Ramos (cell line): ENCODE measurements at regions not wholly inside any gene's neighbourhood (a gene's known extent, or its start where the extent isn't known, plus 50 kb on each side); places are given as distances from the start of the nearest gene placed in this dataset.
"Not testable (repeated sequence)": the region's sequence is repeated elsewhere in the genome, so short reads cannot be mapped to it uniquely, and the experiment has no call there.

Experiments
- in situ Hi-C: fragments of 300-500 bp; cut with MboI; formaldehyde crosslinking; loops from one replicate; pipeline ENCODE4 v1.14.3; 2022; ENCODE audit warnings: low sequenced_read_pairs; ENCODE audit not compliant: unreplicated experiment

DNA sequence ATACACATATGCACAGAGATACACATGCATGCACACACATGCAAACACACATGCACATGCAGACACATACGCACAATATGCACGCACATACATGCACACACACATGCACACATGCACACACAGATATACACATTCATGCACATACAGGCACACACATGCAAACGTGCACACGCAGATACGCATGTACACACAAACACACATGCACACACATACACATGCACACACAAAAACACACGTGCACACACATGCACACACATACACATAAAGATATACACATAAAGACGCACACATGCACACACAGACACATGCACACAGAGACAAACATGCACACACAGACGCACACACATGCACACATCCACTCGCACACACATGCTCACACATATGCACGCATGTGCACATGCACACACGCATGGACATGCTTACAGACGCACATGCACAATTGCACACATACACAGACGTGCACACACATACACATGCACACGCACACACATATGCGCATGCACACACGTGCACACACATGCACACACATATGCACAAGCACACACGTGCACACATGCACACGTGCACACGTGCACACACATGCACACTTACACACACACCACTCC is 145.2 kb downstream of the ADRA2C start:
- in situ Hi-C loops: no loop called here

DNA sequence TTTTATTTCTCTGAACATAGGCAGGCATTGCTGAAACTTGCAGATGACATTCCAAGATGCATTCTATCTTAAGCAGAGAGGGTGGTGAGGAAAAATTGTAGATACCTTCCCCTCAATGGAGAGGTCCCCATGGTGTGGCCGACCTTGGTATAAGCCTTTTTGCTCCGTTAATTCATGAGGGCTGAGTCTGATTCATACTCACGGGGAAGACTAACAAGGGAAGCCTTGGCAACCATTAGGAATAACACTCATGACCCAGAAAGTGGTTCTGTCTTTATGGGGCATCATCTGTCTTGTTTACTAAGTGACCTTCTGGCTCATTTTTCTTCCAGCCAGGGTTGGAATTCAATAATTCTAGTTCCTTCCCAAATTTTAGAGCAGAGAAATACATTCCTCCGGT is 148.3 kb downstream of the ADRA2C start:
- in situ Hi-C loops: not testable (repeated sequence)

DNA sequence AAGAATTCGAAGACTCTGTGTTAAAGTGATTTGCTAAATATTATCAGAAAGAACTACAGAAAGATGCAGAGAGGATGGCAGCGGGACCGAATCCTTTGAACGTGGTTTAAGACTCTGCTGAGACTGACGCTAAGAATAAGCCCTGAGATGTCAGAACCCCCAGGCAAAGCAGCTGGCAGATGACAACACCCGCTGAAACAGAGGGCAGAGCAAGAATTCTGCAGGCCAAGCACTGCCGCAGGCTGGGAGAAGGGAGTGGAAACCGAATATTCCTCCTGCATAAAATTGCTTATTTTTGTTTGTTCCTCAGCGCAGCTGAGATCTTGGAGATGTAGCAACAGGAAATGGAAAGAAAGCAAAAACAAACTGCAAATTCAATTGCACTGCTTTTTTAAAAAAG is 153.3 kb downstream of the ADRA2C start:
- in situ Hi-C loops: not testable (repeated sequence)

DNA sequence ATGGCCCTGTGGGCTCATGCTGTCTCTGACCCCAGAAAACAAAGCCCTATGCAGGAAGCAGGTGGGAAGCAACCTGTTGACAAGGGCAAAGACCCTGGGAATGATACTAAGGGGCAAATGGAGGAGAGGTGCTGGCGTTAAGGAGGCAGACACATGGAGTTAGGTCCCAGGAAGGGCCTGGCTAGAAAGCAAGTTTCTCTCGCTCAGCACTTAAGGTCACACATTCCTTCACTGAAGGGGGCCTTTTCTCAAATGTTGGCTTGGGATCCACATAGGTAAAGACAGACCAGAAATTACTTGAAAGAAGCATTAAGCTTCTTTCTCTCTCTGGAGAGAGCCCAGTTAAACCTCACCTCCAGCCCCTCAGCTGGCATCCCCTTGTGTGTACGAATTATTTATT is 155.7 kb downstream of the ADRA2C start:
- in situ Hi-C loops: not testable (repeated sequence)

DNA sequence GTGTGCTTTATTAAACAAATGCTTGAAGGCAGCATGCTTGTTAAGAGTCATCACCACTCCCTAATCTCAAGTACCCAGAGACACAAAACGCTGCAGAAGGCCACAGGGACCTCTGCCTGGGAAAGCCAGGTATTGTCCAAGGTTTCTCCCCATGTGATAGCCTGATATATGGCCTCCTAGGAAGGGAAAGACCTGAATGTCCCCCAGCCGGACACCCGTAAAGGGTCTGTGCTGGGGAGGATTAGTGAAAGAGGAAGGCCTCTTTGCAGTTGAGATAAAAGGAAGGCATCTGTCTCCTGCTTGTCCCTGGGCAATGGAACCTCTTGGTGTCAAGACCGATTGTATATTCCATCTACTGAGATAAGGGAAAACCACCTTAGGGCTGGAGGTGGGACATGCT is 159.7 kb downstream of the ADRA2C start:
- in situ Hi-C loops: not testable (repeated sequence)

DNA sequence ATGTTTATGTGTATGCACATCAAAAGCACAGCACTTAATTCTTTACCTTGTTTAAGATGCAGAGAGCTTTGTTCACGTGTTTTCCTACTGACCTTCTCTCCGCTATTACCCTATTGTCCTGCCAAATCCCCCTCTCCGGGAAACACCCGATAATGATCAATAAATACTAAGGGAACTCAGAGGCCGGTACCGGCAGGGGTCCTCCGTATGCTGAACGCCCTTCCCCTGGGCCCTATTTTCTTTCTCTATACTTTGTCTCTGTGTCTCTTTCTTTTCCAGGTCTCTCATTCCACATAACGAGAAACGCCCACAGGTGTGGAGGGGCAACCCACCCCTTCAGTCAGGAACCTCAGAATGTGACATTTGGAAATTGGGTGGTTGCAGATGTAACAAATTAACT is 160.1 kb downstream of the ADRA2C start:
- in situ Hi-C loops: not testable (repeated sequence)

DNA sequence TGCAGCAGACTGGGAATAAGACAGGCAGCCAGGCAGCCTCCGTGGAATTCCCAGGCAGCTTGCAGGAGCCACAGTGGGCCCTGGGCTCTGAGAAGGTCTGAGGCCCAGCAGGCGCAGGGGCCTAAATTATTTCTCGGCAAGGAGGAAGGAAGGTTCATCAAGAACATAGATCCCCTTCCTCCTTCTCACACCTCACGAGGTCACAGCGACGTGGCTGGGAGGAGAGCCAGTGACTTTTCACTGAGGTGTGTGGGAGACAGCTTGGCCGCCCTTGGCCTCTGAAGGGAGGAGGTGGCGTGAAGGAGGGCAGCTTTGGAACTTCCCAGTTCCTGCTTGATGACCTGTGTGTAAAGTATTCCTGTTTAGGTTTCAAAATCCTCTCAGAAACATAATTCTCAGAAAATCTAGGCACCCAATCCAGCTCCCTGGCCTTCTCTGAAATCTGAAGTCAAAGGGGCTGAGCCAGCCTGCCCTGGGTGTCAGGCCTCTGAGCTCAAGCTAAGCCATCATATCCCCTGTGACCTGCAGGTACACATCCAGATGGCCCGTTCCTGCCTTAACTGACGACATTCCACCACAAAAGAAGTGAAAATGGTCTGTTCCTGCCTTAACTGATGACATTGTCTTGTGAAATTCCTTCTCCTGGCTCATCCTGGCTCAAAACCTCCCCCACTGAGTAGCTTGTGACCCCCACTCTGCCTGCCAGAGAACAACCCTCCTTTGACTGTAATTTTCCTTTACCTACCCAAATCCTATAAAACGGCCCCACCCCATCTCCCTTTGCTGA is 161.0 kb downstream of the ADRA2C start:
- in situ Hi-C loops: not testable (repeated sequence)

DNA sequence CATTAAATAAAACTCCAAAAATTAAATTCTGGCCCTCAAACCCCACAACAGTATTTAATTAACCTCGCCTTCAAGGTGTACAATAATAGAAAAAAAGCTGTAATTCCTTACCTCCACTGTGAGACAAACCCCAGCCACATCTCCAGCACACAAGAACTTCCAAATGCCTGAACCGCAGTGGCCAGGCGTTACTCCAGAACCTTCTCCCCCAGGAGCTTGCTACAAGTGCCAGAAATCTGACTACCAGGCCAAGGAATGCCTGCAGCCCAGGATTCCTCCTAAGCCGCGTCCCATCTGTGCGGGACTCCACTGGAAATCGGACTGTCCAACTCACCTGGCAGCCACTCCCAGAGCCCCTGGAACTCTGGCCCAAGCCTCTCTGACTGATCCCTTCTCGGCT is 163.2 kb downstream of the ADRA2C start:
- in situ Hi-C loops: not testable (repeated sequence)

DNA sequence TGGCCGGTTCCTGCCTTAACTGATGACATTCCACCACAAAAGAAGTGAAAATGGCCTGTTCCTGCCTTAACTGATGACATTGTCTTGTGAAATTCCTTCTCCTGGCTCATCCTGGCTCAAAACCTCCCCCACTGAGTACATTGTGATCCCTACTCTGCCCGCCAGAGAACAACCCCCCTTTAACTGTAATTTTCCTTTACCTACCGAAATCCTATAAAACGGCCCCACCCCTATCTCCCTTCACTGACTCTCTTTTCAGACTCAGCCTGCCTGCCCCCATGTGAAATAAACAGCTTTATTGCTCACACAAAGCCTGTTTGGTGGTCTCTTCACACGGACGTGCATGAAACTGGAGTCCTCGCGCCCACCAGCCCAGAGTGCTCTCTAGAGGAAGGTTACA is 166.5 kb downstream of the ADRA2C start:
- in situ Hi-C loops: not testable (repeated sequence)

DNA sequence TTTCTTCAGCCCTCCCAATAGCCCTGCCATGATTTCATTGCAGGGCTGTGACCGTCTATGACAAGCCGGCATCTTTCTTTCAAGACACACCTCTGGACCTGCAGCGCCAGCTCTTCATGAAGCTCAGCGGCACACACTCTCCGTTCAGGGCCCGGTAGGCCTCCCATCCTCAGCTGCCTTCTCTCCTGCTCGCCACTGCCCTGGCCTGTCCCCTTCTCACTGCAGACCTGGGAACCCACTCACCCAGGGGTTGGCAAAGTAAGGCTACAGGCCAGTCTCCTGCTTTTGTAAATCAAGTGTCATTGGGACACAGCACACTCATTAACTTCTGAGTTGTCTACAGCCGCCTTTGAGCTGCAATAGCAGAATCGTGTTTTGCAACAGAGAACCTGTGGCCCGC is 169.2 kb downstream of the ADRA2C start:
- in situ Hi-C loops: not testable (repeated sequence)

DNA sequence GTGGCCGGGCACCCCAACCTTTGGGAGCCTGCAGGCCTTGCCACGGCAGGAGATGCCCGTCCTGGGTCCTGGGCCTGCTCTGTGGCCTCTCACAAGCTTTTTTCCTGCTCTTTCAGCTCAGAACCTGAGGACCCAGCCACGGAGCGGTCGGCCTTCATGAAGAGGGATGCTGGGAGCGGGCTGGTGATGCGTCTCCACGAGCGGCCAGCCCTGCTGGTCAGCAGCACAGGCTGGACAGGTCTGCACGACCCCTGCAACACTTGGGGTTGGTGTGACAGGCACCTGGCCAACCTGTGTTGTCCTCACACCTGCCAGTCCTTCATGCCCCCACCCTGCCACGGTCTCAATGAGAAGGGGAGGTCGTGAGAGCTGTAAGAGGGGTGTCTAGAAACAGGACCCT is 170.0 kb downstream of the ADRA2C start:
- in situ Hi-C loops: no loop called here

DNA sequence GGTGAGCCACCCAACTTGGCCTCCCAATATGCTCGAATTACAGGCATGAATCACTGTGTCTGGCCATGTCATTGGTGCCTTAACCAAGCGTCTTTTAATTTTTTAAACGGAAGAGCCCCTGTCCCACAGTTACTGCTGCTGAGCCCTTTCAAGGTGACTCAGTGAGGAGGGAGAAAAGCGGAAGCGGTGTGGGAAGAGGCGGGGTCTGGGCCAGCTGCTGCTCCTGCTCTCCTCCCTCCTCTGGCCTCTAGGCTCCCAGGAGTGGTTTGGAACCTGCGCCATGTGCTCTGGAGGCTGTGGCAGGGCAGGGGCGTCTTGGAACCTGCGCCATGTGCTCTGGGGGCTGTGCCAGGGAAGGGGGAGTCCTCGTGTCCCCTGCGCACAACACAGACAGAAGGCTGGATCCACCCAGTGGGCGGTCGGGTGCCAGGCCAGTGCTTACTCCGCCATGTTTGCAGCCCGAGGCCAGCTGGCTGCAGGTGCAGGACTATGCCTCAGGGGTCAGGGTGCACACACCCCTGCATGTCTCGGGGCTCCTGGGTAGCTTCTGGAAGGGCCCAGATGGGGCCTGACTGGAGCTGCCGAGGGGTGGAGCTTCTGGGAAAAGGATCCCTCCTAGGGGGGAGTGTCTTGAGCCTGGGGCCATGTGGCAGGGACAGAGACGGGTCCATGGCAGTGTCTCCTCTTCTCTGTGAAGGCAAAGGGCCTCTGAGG is 171.8 kb downstream of the ADRA2C start:
- in situ Hi-C loops: not testable (repeated sequence)

DNA sequence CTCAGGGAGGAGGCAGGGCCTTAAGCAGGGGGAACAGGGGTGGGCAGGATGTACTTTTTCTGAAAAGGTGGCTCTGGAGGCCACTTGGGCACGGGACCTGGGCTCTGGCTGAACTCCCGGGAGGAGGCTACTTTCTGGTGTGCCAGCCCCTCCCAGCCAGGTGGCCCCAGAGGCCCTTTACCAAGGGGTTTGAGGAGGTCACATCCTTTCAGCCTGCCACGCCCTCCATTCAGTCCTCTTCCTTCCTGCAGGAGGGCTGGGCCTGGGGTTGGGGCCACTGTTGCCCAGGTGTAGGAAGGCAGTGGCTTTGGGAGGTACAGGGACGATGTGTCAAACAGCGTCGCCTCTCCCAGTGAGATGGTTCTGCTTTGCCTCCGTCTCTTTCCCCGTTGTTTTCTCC is 172.5 kb downstream of the ADRA2C start:
- in situ Hi-C loops: not testable (repeated sequence)

DNA sequence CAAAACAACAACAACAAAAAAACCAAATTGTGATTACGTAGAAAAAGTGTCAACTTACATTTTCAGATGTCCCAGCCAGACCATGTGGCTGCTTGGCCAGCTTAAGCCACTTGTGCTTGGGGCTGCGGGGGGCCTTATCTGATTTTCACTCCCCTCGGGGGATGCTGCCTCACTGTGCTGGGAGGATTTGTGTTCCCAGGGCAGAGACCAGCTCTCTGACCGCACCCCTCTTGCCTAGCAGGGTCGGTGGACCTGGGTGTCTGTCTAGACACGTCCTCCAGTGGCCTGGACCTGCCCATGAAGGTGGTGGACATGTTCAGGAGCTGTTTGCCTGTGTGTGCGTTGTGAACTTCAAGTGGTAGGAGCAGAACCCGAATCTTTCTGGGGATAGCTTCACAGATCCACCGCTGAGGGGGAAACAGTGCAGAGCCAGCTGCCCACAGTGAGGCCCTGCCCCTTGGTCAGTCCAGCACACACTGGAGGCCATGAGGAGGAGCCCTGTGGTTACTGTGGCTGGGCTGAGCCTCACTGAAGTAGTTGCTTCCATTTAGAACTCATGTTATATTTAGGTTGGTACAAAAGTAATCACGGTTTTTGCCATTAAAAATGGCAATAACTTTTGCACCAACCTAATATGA is 173.9 kb downstream of the ADRA2C start:
- in situ Hi-C loops: not testable (repeated sequence)

DNA sequence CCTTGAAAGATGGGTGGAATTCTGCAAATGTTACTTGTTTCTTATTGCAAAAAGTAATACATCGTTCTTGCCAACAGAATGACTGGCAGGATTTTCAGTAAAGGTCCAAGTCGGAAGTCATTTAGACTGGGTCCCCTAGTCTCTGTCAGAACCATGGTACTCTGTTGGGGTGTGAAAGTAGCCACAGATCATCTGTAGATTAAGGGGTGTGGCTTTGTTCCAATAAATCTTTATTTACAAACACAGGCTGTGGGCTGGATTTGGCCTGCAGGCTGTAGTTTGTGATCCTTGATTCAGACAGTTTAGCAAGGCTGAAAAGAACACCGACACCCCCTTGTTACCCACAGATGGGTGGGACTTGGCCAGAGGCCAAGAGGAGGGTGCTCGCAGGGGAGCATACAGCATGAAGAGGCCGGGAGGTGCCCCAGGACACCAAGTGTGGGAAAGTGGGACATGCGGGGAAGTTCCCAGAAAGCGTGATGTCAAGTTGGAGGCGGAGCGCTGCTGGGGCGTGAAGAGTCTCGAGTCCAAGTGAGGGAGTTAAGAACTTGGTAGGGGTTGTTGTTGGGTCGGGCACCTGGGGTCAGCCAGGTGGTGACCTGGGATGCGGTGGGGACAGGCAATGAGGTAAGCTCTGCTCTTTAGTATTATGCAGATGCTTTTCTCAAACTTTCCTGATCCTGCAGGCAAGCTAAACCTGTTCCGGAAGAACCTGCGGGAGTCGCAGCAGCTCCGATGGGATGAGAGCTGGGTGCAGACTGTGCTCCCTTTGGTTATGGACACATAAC is 175.7 kb downstream of the ADRA2C start:
- in situ Hi-C loops: not testable (repeated sequence)

DNA sequence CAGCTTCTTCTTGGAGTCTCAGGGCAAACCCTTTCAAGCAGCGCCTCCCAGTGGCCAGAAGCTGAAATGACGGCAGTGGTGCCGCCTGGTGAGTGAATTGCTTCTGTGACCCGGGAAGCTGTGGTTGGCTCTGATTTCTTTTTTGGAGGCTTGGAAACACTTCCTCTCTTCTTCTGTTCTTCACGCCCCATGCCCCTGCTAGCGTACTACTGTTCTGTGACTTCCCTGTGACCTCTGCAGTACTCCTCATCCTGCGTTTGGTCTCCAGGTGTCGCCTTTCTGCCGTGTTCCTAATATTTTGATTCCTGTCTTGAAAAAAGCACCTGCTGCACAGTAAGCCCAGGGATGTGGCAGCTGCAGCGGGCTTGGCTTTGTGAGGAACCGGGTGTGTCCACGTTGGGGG is 176.4 kb downstream of the ADRA2C start:
- in situ Hi-C loops: not testable (repeated sequence)

DNA sequence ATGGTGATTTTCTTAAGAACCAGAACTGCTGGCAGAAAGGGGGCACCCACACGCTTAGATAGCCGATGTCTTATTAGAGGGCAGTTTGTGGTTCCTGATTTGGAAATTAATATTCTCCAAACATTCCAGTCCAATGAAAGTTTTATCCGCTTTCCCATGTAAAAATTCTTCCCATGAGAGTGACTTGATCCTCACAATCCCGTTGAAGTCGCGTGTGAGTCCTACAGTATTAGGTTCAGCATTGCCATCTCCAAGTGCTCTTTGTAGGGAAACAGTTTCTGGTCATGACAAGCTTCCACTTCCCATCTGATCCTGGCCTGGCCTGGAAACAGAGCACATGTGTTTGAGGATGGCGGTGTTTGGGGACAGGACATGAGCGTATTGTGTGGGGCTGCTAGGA is 176.9 kb downstream of the ADRA2C start:
- in situ Hi-C loops: not testable (repeated sequence)

DNA sequence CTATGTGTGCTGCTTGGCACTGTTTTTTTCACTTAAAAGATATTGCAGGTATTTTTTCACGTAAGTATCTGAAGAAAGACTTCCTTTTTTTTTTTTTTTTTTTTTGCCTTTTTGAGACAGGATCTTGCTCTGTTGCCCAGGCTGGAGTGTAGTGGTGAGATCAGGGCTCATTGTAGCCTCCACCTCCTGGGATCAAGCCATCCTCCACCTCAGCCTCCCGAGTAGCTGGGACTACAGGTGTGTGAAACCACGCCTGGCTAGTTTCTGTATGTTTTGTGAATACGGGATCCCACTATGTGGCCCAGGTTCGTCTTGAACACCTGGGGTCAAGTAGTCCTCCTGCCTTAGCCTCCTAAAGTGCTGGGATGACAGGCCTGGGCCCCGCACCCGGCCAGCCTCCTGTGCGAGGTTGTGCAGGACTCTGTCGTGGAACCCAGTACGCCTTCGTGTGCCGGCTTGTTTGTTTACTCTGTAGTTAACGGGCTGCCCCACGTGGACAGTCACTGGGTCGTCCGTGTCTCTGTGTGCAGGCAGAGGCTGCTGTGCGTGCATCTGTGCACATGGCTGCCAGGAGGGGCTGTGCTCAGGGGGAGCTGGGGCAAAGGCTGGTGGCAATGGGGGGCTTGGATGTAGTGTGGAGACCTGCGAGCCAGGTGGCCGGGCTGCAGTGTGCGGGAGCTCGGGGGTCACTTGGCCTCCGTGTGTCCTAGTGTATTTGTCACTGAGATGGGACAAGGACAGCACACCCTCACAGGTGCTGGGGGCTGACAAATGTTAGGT is 179.5 kb downstream of the ADRA2C start:
- in situ Hi-C loops: no loop called here

DNA sequence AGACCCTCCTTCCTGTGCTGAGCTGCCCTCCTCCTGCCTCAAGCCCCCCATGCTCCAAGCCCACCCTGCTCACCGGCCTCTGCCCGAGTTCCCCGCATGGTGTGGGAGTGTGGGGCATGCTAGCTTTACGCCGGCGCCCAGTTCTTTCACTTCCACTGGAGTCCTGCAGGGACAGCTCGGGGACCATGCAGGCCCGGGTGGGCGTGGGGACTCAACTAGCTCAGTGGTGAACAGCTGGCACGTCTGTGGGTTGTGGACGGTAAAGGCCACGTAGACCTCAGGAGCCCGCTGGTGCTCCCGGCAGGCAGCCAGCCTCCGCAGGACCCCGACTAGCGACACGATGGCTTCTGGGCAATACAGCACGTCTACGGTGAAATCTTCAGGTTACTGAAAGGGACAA is 180.4 kb downstream of the ADRA2C start:
- in situ Hi-C loops: not testable (repeated sequence)
